Stimulated activated CD8-positive, alpha-beta memory T cell treated with anti-CD3 and anti-CD28 coated beads, Interleukin-7, amount 100 ng/mL, for 1 hour (primary cell): ENCODE measurements at regions not wholly inside any gene's neighbourhood (a gene's known extent, or its start where the extent isn't known, plus 50 kb on each side); places are given as distances from the start of the nearest gene placed in this dataset.
"Not testable (repeated sequence)": the region's sequence is repeated elsewhere in the genome, so short reads cannot be mapped to it uniquely, and the experiment has no call there.

Source experiments
- DNase-seq, 2 donors: peaks; one replicate each; pipeline ENCODE4 v3.0.0-alpha.2; 2020; ENCODE audit warnings: low read depth in 2 of 2

DNA sequence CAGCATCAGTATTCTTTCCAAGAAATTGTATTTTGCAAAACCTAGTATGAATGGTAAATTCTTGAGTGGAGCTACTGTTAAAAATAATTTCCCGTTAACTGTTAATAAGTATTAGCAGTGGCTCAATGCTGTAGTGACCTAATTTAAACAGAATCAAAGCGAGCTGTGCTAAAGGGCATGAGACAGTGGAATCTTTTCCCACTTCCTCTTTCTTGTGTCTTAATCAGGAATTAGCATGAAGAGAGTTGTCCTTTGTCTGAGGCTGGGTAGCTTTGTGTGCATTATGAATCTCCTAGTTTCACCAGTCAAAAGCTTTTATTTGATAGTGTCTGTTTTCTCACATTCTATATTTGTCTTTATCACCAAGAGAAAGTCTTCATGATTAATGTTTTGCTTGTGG is 298.8 kb upstream of the GCFC2 start:
- DNase-seq: no peak

DNA sequence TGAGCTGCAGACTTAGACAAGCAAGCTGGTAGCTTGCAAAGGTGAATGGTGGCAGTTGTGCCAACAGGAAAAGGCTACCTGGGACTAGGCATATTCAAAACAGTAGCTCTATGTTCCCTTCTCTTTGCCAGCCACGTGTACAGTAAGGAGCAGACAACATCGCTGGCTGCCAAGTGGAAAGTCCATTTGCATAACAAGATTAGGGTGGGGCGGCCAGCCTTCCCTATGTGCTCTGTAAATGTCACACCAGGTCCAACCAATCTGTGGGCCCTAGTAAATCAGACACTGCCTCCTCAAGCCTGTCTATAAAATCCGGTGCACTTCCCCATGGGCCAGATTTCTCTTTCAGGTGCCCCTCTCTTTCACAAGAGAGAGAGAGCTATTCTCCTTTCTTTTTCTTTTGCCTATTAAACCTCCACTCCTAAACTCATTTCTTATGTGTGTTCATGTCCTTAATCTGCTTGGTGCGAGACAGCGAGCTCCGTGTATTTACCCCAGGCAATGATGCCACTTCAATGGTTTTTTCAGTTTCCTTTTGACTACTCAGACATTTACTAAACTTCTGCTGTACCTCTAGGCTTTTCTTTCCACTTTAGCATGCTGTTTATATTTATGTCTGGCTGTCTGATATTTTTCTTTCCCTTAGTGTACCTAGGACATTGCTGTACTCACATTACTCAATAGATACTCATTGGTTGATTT is 297.4 kb upstream of the GCFC2 start:
- DNase-seq: no peak

DNA sequence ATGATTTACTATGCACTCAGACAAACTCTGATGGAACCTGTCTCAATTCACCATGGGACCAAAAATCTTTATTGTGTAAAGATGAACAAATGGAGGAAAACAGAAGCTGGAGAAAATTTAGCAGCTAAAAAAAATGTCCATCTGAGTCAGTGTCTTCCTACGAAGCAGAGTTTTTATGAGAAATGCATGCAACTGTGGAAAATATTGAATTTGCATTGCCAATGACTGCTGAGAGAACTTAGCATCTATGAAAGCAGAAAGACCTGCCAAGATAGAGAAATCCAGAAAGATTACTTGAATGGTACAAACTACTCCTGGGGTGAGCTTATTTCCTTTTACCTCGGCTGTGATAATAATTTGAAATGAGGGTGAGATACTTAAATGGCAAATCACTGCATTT is 289.7 kb upstream of the GCFC2 start:
- no peak for DNase-seq

DNA sequence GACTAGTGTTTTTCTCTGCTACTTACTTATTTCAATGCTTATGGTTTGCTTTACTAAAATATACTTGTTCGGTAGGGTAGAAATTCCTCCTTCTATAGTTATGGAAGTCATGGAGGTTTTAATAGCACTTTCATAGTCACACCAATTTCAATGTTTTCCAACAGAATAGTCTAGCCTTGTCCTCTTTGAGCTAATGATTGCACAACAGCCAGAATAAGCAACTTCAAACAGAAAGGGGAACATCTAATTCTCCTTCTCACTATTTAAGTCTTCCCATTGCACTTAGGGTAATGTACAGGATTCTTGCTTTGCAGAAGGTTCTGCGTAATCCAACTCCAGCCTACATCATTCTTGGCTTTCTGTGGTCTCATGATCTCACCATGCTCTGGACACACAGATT is 287.7 kb upstream of the GCFC2 start:
- DNase-seq: no peak

DNA sequence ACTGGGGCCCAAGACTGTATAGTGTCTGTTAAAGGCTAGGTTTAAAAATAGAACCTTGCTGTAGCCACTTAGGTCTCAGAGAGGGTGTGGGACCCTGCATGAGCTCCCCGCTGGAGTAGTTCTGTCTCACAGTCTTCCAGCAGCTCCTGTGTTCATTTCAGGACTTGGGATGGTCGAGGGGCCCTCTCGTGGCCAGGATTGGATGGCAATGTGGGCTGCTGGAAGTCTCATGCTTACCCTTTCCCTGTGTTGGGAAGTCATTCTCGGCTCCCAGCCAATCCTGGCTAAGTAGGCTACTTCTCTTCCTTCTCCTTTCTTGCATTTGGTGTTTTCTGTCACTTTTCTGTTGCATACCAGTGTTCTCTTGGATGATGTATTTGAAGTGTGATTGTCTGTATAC is 284.0 kb upstream of the GCFC2 start:
- DNase-seq: no peak

DNA sequence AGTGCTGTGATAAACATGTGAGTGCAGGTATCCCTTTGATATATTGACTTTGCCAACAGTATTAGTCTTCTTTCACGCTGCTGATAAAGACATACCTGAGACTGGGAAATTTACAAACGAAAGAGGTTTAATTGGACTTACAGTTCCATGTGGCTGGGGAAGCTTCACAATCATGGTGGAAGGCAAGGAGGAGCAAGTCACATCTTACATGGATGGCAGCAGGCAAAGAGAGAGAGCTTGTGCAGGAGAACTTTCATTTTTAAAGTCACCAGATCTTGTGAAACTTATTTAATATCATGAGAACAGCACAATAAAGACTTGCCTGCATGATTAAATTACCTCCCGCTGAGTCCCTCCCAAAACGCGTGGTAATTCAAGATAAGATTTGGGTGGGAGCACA is 277.9 kb upstream of the GCFC2 start:
- not testable (repeated sequence) for DNase-seq

DNA sequence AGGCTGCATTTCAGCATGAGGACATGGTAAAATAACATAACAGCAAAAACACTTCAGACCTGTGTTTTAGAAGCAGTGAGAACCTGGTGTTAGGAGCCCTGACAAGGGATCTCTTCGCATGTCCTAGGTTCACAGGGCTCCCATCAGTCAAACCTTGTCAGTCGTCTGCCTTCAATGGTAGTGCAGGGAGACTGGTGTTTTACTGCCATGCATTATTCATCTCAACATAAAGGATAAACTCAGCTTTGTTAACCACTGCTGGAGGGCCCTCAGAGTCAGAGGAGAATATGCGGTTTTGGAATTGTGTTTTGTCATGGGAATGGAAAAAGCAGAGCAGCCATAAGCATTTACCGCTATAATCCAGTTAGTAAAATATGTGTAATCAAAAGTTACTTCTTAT is 275.9 kb upstream of the GCFC2 start:
- no peak for DNase-seq

DNA sequence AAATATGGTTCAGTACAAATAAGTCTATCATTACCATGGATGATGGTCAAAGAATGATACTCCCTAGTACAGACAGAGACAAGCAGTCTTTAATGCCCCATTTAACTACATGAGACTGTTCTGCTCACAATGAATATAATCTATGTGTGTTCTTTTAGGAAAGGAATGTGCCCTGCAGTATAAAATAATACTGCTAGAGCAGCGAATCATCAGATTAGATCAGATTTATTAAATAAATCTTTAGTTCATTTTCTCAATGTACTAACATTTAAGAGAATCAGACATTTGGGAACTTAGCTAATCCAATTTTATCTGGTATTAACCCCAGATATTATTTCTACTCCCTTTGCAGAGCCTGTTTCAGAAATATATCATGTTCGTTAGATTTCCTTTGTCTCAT is 272.0 kb upstream of the GCFC2 start:
- no peak for DNase-seq

DNA sequence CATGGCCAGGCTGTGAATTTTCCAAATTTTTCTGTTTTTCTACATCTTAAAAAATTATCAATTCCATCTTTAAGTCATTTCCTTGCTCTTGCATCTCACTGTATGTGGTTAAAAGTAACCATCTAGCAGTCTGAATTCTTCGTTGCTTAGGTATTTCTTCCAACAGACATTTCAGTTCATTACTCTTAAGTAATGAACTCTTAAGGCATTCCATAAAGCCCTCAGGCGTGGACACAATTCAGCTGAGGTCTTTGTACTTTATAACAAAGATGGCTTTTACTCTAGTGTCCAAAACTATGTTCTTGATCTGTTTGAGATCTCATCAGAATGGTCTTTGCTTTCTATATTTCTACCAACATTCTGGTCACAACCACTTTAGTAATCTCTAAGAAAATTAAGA is 253.9 kb upstream of the GCFC2 start:
- DNase-seq: no peak

DNA sequence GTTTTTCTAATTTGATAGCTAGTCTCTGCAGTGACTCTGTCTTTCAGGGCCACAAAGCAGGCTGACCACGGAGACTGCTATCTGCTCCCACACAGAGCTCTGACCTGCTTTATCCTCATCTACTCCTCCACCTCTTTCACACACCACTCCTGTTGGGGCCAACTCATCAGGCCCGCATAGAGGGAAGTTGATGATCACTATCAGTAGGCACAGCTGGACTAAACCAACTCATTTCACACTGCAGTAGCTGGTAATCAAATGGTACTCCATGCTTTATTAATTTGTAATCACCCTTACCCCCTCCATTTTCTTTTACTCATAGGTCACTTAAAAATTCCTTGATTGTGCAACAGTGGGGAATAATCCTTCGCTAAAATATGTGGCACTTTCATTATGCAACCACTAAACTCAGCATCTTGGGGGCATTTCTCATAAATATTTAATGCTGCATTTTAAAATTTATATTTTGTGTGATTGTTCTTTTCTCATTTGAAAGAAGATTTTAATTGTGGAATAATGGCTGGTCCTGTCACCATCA is 249.8 kb upstream of the GCFC2 start:
- DNase-seq: no peak

DNA sequence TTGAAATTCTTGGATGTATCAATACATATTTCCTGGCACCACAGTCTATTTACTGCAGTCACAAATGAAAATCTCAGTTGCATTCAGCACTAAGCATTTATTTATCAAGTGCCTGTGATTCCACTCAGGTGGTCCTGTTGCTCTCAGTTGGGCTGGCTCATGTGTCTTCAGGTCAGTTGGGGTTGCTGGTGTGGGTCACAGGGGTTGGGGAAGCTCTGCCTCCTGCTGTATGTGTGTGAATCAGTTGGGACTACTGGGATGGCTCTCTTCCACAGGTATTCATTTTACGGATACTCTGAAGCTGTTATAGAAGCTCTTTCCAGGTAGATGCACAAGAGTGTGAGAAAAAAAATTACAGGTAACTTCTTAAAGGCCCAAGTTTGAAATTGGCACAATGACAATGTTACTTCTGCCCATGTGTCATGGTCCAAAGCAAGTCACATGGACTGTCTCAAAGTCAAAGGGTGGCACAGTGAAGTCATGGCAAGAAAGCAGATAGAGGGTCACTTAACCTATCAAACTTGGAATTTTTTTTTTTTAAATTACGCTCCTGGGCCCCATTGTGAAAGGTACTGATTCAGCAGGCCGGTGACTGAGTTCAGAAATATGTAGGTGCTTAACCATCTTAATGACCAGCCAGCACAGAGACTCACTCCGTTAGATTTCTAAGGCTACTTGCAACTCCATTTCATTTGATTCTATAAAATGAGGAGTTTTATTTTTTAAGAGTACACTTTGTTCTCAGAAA is 249.2 kb upstream of the GCFC2 start:
- DNase-seq: no peak

DNA sequence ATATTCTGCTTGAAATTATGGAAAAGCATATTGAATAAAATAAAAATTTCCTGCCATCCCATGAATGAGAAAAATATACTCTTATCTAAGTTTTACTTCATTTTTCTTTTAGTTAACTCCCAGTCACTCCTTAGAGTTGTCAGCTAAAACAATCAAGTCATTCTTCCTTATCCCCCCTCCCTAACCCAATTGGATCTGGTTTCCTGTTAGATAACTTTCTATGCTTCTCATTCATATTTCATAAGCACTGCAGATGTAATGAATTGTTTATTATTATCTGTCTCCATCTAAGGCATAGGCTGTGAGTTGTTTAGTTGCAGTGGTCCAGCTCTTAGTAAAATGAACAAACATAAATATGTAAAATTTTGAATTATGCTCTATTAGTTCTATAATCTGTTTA is 244.0 kb upstream of the GCFC2 start:
- DNase-seq: no peak

DNA sequence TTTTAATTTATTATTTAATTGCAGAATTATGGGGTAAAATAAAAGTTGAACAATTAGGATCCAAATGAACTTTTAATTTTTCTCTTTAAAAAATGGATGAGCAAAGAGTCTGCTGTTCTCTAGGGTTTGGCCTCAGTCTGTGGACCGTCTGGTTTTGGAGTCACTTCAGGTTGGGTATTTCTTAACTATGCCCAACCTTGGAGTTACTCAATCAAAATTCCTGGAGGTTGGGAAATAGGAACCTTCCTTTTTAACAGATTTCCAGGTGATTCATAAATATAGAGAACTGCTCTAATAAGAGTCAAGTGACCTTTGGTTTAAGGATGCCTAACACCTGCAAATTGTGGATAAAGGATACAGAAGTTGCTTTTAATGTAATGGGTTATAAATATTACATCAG is 241.5 kb upstream of the GCFC2 start:
- DNase-seq: no peak

DNA sequence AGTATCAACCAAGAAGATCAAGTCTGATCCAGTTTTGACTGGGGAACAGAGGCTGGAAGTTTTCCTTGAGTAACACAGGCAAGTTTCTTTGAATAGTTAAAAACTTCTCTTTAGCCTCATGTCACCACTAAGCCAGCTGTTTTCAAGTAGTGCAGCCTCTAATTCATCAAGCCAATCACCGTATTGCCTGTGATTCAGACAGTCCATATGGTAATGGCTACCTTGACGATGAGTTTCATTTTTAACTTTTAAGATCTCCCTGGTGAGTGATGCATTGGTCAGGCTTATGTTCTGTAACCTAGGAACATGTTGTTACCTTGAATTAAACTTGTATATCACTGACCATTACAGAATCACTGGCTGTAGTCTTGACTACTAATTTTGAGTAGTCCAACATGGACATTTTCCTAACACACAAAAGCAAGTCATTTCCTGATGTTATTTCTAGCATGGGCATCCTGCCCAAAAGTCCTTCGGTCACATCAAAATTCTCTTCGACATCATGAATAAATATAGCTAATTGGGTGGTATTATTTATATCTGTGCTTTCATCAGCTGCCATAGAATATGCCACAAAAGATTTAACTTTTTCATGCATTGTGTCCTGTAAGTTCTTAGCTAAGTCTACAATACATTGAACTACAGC is 238.8 kb upstream of the GCFC2 start:
- no peak for DNase-seq

DNA sequence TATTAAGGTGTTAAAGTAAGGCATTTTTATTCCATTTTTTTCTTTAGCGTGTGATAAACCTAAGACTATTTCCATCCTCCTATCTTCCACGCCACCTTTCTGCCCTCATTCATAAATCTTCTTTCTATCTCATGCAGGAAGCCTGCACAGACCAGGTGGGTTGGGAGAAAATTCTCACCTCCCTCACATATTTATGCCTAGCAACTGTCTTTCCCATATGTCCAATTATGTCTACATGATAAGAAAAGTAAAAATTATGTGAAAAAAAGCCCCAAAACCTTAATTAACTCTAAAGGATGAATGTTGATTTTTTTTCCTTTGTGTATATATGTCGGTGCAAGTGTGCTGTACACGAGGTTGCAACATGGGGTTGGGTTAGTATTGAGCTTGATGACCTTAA is 225.6 kb upstream of the GCFC2 start:
- no peak for DNase-seq

DNA sequence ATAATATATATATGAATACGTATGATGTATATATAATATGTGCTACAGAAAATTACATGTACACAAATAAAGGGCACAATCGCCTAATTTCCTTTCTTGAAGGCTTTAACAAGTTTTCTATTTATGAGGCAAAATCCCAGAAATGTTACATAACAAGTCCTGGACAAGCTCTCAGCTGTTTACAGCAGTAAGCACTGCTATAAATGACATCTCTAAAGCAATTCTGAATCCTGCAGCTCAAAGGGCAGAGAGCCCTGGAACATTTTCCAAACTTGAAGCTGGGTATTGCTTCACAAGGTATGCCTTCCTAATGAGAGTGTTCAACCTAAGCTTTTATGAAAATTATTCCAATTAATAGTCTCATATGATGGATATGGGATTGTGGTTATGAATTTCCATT is 222.3 kb upstream of the GCFC2 start:
- DNase-seq: no peak

DNA sequence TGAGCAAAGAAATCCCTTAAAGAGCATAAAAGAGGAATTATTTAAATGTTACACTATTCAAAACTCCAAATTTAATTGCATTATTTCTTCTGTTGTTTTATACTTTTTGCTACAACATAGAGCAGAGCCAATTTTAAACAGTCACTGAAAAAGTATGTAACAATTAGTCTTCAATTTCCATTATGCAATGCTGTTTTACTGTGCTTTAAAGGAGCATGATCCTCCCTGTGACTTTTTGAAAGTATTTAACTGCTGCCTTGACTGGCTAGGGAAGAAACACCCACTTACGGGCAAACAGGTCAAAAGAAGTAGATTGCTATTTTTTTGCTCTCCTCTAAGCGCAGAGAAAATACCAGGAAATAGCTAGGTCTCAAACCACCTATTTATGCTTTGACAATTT is 217.4 kb upstream of the GCFC2 start:
- no peak for DNase-seq

DNA sequence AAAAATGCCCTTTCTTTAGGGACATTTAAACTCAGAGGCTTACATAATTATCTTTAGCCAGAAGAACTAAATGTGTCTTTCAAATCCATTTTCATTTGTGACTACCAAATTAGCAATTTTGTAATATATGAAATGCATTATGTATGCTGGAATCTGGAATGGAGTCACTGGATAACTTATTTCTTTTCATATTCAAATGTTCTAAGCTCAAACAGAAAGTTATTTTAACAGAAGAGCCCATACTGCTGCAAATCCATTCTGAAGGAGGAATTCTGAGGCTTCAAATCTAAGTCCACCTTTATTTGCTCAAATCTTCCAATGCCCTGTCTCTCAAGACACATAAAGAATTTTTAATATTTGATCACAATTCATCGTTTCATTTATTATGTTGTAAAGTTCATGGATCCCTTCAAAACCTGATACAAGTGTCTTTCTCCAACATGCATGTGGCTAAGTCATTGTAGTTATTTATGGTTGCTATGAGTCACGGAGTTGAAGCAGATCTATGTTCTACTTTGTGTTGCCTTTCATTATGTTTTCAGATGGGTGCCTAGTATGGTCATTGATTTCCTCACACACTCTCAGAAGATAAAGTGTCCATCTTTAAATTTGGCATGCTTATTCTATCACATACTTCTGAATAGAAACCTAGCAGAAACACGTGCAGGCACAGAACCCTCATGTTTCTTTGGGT is 214.8 kb upstream of the GCFC2 start:
- DNase-seq: no peak

DNA sequence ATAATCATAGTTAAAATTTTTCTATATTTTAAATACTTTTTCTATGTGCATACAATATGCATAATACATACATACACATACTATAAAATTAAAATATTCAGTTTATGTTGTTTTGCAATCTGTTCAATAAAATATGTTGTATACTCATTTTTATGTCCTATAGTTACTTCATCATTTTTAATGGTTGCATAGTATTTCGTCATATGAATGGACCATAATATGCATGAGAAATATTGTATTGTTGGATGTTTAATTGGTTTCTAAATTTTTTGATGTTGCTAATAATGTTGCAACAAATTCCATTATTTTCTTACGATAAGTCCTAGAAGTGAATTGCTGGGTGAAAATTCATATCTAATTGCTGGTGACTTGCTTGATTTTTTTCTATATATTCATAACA is 211.5 kb upstream of the GCFC2 start:
- DNase-seq: no peak

DNA sequence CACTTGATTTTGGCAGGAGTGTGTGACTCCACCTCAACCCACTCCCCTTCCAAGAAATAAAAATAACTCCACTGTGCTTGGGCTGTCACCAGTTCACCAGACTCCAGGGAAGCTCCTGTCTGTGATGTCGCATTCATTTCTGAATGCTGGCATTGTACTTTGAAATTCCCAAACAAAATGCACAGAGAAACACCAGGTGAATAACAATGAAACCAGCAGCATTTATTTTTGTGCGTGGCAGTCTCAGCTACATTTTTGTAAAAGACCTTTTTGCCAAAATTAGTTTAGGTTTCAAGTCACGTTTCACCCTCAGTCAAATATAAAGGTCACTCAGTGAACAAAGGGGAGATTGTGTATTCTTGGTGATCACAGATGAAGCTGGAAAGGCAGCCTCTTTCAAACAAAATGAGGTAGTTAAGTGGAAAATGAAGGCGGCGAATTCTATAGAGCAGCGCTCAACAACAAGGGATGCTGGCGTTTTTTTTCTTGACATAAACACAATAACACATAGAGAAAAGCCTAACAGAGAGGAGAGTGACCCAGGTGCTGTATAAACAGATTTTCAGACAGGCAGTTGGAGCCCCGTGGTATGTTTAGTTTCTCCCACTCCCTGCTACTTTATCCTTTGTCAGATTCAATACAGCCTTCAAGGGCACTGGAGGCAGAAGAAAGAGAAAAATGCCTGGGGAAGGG is 210.3 kb upstream of the GCFC2 start:
- DNase-seq: no peak

DNA sequence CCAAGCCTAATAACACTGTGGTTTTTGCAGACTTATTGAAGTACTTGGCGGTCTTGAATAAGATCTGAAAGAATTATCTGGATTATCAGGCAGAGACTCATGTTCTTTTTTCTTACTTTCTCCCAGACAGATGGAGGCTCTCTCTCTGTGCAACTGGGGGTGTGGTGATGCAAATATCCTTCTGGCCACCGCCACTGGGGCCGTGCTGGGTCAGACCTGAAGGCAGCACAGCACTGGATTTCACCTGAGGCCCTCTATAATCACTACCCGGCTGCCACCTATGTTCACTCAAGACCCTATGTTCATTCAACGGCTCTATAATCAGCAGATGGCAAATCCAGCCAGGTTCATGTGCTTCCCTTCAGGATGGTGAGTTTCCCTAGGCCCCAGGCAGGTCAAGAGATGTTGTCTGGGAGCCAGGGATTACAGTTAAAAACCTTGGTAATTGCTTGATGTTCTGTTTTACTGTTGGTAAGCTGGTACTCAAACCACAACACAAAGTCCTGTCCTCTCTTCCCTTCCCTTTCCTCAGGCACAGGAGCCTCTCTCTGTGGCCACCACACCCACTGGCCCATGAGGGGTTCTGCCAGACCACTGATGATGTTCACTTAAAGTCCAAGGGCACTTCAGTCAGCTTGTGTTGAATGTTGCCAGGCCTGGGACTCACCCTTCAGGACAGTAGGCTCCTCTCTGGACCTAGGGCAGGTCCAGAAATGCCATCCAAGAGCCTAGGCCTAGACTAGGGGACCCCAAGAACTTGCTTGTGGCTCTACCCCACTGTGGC is 205.3 kb upstream of the GCFC2 start:
- DNase-seq: no peak
